T47D (cell line): ENCODE measurements at regions not wholly inside any gene's neighbourhood (a gene's known extent, or its start where the extent isn't known, plus 50 kb on each side); places are given as distances from the start of the nearest gene placed in this dataset.

ENCODE experiments used
- DNase-seq, 2 experiments: peaks; one replicate each; pipeline versions ENCODE4 v3.0.0 to v3.0.0-alpha.2; 2011 to 2012; ENCODE audit warnings: low read depth in 1 of 2, low spot score in 1 of 2
- JUND ChIP-seq: IDR thresholded peaks from 2 replicates; pipeline ENCODE4 v1.6.1; 2012; ENCODE audit warnings: low read depth
- in situ Hi-C: cut with HindIII; loops from 2 replicates; pipeline ENCODE4 v1.10.0; 2016; ENCODE audit warnings: low sequenced_read_pairs, low pct_unique_long_range_greater_than_20kb

- TF ChIP-seq JUND: no peak
- no peak for DNase-seq
Measured at GRCh38 chr12:104846056-104846767, 111.9 kb downstream of the SLC41A2 start.

GRCh38 chr12:104844123-104844522 is 114.0 kb downstream of the SLC41A2 start:
- TF ChIP-seq JUND: no peak
- in situ Hi-C loops: no loop called here
- DNase-seq: no peak

More at GRCh38 chr12:104846056-104846767, 111.9 kb downstream of the SLC41A2 start:
- in situ Hi-C loops: no loop called here

GRCh38 chr12:104840262-104840661 is 117.8 kb downstream of the SLC41A2 start:
- in situ Hi-C loops: no loop called here
- TF ChIP-seq JUND: no peak
- no peak for DNase-seq

- no peak for DNase-seq
- no peak for TF ChIP-seq JUND
- in situ Hi-C loops: no loop called here
Measured at GRCh38 chr12:104835317-104835716, 122.8 kb downstream of the SLC41A2 start.

- TF ChIP-seq JUND: no peak
- no peak for DNase-seq
- in situ Hi-C loops: no loop called here
Measured at GRCh38 chr12:104834607-104835006, 123.5 kb downstream of the SLC41A2 start.

GRCh38 chr12:104833756-104834155 is 124.3 kb downstream of the SLC41A2 start:
- TF ChIP-seq JUND: no peak
- in situ Hi-C loops: no loop called here
- DNase-seq: no peak

GRCh38 chr12:104828015-104828414 is 130.1 kb downstream of the SLC41A2 start:
- in situ Hi-C loops: no loop called here
- TF ChIP-seq JUND: no peak
- DNase-seq: no peak

GRCh38 chr12:104827587-104827986 is 130.5 kb downstream of the SLC41A2 start:
- no peak for TF ChIP-seq JUND
- no peak for DNase-seq
- in situ Hi-C loops: no loop called here

GRCh38 chr12:104825408-104825807 is 132.7 kb downstream of the SLC41A2 start:
- in situ Hi-C loops: no loop called here
- DNase-seq: no peak
- TF ChIP-seq JUND: no peak

- DNase-seq: no peak
- in situ Hi-C loops: no loop called here
- no peak for TF ChIP-seq JUND
Measured at GRCh38 chr12:104823985-104824461, 134.1 kb downstream of the SLC41A2 start.

GRCh38 chr12:104822941-104823340 is 135.1 kb downstream of the SLC41A2 start:
- in situ Hi-C loops: no loop called here
- no peak for TF ChIP-seq JUND
- DNase-seq: no peak

GRCh38 chr12:104816845-104817503 is 141.1 kb downstream of the SLC41A2 start:
- in situ Hi-C loops: no loop called here
- no peak for TF ChIP-seq JUND
- peak in 1 of 2 experiments; percentile 36 for DNase-seq

- no peak for TF ChIP-seq JUND
- DNase-seq: no peak
- in situ Hi-C loops: no loop called here
Measured at GRCh38 chr12:104815935-104816334, 142.2 kb downstream of the SLC41A2 start.
